Skin epidermis (tissue), 12 donors: ENCODE measurements at regions not wholly inside any gene's neighbourhood (a gene's known extent, or its start where the extent isn't known, plus 50 kb on each side); places are given as distances from the start of the nearest gene placed in this dataset.

ENCODE experiments used
- H3K27ac ChIP-seq, 21 experiments: fragments of 200-600 bp; sonication (generic) in 11 of 21; one replicate each; pipeline ENCODE4 v1.5.0; 2020; ENCODE audit warnings: mild to moderate bottlenecking in 3 of 21, inconsistent platforms in 2 of 21, moderate library complexity in 2 of 21
- H3K4me3 ChIP-seq, 7 experiments: fragments of 200-600 bp; sonication (generic) in 2 of 7; one replicate each; pipeline ENCODE4 v1.5.0; 2020; ENCODE audit warnings: inconsistent platforms in 2 of 7, mild to moderate bottlenecking in 2 of 7, moderate library complexity in 1 of 7

DNA sequence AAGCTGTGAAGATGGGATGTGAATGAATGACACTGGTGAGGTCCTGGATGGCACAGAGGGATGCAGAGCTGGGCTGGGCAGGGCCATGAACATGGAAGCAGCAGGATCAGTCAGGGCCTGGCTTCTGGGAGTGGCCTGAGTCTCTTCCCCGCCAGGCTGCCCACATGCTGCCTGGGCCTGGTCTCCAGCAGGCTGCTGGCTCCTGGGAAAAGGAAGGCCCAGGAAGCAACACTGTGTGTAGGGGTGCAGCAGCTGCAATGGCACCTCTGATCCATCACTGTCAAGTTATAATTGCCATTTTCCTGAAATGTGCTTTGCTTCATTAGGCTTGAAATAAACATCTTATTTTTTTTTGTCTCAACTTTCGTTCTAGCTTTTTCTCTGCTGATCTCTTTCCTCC is 260.2 kb upstream of the N4BP1 start:
- H3K27ac ChIP-seq = no peak overlapping the region
- H3K4me3 ChIP-seq = no peak overlapping the region

DNA sequence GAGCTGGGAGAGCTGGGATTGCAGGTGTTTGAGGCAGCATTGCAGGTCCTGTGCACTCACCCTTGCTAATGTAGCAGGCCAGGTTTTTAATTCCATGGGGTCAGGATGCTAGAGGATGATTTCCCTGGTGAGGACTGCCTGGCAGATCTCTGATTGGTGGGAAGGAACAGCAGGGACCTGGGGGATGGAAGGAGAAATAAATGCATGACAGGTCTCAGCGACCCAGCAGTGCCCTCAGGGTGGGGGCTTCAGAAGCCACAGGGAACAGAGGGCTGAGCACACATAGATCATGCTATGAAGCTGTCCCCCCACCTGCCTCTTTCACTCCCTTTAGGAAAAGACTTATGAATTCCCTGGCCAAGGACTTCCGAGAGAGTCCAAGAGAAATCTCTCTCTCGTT is 255.5 kb upstream of the N4BP1 start:
- Histone ChIP-seq H3K4me3 (no peak overlapping the region), H3K27ac (no peak overlapping the region)

DNA sequence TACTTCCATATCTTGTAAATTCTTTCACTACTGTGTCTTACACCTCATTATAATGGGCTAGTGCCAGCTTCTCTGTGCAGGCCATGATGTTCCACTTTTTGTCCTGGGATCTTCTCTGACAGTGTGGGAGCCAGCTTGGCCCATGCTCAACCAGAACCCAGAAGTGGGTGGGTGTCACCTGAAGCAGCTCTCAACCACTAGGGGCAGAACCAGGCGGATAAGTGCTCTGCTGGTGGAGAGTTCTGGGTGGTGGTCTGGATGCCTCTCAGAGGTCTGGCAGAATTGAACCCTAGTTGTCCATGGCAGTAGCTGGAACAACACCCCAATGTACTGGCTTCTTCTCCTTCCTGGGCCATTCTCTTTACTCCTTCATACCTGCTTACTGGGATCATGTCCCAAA is 254.1 kb upstream of the N4BP1 start:
- Histone ChIP-seq H3K27ac (no peak overlapping the region), H3K4me3 (no peak overlapping the region)

DNA sequence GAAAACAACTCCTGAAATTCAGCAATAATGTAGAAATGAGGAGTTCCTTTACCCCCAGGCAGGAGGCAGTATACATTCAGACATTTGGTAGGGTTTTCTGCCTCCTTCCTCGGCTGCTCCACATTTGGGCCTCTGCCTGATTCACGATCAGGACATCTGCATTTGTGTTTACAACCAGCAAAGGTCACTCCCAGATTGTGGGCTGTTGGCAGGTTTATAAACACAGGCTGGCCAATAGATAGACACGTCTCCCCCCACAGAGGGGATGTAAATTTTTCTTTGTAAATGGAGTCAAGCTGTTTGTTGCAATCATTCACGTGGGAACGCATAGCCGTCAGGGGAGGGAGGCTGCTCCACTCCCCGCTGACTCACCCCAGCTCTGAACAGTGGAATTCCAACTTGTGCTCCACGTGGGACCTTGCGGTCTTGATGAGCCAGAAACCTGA is 252.1 kb upstream of the N4BP1 start:
- Histone ChIP-seq H3K27ac (no peak overlapping the region), H3K4me3 (no peak overlapping the region)

DNA sequence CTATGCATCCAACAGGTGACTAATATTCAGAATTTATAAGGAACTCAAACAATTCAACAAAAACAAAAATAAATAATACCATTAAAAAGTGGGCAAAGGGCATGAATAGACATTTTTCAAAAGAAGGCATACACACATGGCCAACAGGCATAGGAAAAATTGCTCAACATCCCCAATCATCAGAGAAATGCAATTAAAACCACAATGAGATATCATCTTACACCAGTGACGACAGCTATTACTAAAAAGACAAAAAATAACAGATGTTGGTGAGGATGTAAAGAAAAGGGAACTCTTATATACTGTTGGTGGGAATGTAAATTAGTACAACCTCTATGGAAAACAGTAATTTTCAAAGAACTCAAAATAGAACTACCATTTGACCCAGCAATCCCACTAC is 250.4 kb upstream of the N4BP1 start:
- H3K4me3 ChIP-seq = no peak overlapping the region
- no peak overlapping the region for H3K27ac ChIP-seq

DNA sequence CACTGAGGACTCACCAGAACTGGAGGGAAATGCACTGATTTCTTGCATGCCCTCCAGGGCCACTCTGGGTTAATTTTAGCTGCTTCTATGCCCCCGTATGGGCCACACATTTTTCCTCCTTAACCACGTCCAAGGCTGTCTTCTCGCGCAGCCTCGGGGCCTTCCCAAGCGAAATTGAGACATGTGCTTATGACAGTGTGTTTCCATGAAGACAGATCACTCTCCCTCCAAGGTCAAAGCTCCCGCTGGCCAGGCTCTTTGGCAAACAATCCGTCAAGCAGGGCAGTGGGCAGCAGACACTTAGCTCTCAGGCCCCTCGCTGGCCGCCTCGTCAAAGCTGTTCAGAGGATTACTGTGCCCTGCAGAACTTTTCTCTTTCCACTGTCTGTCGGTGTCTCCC is 243.0 kb upstream of the N4BP1 start:
- Histone ChIP-seq H3K4me3 (no peak overlapping the region), H3K27ac (no peak overlapping the region)

DNA sequence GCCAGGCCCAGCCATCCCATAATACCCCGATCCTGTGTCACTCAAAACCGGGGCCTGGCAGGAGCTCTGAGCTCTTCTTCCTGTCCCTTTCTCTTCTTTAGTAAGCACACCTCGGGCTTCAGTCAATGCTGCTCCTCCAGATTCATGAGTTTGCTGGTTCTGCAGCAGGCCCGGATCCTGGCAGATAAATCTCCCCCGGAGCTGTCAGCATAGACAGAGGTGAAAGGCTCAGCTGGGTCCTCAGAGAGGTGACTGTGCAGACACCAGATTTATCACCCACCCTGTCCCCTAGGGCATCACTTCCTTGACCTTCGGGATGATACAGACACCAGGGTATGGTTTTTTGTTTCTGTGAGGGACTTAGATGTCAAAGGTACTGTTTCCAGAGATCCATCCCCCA is 242.5 kb upstream of the N4BP1 start:
- Histone ChIP-seq H3K4me3 (no peak overlapping the region), H3K27ac (no peak overlapping the region)

DNA sequence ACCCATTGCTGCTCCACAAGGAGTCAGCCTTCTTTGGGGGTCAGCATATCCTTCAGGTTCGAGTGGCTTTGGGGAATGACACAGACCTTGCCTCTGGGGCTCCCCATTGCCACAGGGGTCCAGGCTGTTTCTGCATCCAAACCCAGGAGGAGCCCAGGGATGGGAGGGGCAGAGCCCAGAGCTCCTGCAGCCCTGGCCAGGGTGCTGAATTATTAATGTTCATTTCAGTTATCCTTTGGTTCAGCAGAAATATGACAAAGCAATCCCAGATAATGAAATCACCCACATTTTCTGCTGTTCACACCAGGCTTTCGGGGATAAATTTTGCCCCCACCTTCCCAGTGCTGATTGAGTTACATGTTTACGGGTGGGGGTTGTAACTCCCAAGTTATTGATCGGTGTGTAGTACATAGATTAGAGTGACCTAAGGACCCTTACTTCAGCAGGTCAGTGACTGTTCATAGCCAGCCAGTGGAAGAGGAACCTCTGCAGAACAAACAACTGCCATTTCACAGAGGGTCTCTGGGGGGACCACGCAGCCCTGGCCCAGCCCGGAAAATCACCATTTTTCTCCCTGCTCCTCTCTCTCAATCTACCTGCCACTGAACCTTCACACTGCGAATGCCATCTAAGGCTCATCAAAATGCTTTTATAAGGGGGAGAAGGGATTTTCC is 240.3 kb upstream of the N4BP1 start:
- Histone ChIP-seq H3K27ac (no peak overlapping the region), H3K4me3 (no peak overlapping the region)

DNA sequence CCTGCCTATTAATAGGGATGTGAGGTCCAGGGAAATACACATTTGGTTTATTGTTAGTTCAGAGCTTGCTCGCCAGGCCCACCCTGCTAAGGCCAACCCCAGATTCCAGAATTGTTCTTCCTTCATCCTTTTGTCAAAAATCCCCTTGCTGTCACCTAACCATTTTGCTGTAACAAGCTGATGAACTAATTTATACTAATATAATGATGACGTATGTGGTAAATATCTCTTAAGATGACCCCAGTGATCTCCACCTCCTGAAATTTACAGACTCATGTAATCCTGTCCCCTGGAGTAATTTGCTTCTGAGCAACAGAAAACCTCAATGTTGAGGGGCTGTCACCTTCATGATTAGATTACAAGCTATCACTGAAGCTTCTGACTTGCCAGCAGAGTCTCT is 236.3 kb upstream of the N4BP1 start:
- Histone ChIP-seq H3K4me3 (no peak overlapping the region), H3K27ac (no peak overlapping the region)

DNA sequence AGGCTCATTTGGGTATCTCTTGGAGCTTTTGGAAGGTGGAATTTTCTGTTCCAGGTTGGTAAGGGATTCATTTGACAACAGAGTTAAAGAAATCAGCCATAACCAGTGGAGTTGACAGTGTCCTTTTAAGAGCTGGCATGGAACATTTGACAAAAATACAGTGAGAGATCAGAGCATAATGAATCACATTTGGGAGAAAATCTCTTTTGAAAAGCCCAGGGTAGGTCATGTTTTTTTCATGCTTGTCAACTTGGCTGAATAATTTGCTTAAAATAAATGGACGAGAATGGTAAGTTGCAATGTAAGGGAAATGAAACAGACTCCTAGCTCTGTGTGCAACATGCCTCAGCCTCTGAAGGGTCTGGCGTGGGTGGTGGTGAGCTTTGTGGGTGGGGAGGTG is 235.3 kb upstream of the N4BP1 start:
- no peak overlapping the region for H3K27ac ChIP-seq
- H3K4me3 ChIP-seq = no peak overlapping the region

DNA sequence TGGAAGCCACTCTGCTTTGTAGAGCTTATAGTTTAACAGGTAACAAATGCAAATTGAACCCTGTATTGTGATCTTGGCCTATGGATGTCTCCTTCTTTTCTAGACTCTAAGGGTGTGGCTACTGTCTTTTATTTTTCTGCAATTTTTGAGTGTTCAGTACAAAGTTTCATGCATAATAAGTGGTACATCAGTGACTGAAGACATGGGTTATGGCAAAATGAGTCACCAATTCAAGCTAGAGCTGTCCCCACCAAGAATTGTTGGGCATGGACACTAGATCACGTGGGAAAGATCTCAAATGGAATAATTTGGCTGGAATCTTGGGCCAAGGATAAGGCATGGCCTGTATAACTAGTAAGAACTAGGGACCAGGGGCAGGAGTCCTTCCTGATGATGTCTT is 228.4 kb upstream of the N4BP1 start:
- H3K4me3 ChIP-seq = no peak overlapping the region

DNA sequence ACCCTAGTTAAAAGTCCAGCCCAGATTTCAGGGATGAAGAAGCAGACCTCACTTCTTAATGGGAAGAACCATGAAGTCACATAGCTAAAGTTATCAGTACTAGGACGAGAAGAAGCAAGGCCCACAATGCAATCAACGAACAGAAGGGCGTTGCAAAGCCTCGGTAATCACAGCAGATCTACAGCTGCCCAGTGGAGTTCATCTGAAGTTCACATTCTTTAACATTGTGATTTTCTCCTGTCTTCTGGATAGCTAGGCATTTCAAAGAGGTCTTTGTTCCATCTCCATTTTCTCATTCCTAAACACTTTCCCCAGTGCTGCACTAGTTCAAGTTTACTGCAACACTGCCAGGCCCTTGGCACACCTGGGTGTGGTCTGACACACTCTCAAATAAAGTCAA is 226.7 kb upstream of the N4BP1 start:
- no peak overlapping the region for H3K27ac ChIP-seq
- no peak overlapping the region for H3K4me3 ChIP-seq

More for the DNA sequence above, 228.4 kb upstream of the N4BP1 start:
- no peak overlapping the region for H3K27ac ChIP-seq

DNA sequence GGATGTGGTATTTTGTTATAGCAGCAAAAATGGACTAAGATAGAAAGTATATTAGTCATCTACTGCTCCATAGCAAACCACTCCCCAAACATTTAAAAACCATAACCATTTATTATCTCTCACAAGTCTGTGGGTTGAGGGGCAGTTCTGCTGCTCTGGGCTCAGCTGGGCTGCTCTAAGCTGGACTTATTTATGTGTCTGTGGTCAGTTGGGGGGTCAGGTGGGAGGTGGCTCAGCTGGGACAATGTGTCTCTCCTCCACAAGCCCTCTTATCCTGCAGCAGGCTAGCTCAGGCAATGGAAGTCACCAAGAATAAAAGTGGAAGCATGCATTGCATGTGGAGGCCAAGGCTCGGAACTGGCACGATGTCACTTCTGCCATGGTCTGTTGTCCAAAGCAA is 226.1 kb upstream of the N4BP1 start:
- Histone ChIP-seq H3K27ac (no peak overlapping the region), H3K4me3 (no peak overlapping the region)

DNA sequence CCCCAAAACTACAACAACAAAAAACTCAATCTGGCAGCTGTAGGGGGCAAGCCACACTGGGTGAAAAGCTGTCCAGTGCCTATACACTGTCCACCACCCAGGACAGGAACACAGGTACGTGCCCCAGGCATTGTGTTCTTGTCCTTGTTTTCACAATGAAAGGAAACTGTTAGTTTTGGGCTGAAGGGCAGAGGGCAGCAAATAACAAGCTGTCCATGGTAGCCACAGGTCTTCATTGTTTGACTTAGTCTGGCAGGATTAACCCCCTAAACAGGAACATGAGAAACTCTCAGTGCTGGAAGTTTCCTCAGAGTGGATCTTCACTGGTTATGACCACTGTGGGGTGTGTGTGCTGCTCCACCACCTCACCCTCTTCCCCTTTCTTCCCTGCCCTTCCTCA is 224.6 kb upstream of the N4BP1 start:
- Histone ChIP-seq H3K27ac (no peak overlapping the region), H3K4me3 (no peak overlapping the region)

DNA sequence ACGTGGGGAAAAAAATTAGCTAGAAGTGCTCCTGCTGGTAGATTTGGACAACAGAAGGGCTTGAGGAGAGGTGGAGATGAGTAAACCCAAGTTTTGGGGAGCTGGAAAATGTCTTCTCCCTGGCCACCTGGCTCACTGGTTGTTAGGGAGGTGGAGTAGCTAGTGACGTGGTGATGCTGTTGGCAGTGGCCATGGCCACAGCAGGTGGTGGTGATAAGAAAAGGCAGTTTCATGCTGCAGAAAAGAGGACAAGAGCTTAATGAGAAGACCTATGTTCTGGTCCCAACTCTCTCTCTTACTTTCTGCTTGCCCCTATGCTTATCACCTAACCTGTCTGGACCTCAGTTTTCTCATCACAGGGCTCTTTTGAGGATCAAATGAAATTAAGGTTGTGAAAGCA is 223.5 kb upstream of the N4BP1 start:
- H3K27ac ChIP-seq = no peak overlapping the region
- no peak overlapping the region for H3K4me3 ChIP-seq

DNA sequence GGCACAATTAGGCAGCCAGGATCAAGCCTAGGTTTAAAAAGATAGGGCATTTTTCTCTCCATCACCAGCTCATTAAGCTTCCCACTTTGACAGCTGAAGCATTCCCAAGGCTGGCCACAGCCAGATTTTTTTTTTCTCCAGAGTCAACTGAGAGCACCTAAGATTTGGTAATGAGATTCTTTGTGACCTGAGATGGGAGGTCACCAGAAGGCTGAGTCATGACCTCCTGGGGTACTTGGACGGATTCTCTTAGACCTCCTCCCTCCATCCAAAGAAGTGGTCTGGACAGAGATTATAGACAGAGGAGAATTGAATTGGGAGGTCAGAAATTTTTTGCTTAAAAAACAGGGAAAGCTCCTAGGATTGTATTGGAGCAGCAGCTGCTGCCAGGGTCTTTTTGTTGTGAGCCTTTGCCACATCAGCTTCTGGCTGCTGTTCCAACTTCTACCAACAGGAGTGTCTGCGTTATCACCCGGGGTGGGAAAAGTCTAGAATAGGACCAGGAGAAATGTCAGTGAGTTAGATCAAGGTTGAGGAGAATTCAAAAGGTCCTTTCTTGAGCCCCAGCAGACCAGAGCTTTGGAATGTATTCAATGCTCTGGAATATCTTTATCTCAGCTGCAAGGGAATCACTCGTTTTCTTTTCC is 221.2 kb upstream of the N4BP1 start:
- no peak overlapping the region for H3K4me3 ChIP-seq
- no peak overlapping the region for H3K27ac ChIP-seq

DNA sequence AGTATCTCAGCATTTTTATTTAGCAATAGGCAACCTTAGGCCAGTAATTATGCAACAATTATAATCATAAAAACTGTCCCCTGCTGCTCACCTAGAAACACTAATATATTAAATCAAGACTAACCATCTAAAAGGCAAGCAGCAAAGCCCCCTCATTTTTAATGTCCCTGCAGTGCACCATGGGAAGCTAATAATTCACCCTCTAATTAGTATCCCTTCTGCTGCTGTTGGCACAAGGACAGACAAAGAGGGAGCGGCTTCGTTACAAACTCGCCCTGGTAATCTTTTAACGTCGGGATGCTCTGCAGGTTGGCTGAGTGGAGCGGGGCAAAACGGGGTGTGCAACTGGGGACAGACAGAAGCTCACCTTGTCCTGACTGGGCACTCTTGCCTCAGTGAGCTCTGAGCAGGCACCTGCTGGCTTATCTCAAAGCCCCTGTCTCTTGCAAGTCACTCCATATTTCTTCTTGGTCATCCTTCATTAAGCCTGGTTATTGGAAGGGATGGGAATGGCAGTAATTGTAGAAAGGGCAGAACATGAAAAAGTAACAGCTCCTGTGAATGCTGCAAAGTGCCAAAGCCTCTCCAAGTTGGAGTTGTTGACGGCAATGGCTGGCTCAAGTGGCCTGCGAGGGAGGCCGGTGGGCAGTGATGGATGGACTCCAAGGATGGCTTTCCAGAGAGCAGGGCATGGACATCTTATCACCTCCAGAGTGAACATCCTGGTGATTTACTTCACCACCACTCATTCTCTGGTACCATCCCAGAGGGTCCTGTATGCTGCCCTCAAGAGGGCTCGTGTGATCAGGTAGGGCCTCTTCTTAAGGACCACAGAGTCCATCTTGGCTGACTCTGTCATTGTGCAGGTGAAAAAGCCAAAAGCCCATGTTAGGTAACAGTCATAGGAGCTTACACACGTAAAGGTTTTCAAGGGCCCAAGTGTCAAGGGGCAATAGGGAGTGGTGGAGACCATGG is 219.6 kb upstream of the N4BP1 start:
- no peak overlapping the region for H3K4me3 ChIP-seq

DNA sequence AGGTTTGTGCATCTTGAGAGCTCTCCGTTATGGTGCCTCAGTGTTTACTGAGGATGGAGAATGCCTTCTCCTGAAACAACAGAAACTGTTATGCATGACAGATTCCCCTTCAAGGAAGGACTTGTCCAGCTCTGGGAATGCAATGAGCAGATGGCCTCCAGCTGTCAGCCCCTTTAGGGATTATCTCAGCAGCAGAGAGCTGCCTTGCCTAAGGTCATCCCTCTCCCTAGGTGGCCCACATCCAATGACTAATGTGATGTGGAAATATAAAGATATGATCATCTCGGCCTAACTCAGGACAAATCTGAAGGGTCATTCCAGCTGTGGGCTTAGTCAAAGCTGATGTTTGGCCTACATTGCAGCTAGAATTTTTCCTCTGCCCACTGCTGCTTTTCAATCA is 214.3 kb upstream of the N4BP1 start:
- H3K4me3 ChIP-seq = no peak overlapping the region
- no peak overlapping the region for H3K27ac ChIP-seq

More for the DNA sequence above, 219.6 kb upstream of the N4BP1 start:
- H3K27ac ChIP-seq = no peak overlapping the region

DNA sequence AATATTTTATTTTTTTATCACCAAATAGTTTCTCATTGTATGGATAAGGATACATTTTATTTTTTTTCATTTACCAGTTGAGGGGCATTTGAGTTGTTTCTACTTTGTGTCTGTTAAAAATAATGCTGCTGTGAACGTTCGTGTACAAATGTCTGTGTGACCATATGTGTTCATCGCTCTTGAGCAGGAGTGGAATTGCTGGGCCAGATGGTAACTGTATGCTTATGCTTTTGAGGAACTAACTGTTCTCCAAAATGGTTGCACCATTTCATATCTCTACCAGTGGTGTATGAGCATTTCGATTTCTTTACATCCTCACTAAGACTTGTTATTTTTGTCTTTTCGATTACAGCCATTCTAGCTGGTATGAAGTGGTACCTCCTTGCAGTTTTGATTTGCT is 212.5 kb upstream of the N4BP1 start:
- Histone ChIP-seq H3K27ac (no peak overlapping the region), H3K4me3 (no peak overlapping the region)

DNA sequence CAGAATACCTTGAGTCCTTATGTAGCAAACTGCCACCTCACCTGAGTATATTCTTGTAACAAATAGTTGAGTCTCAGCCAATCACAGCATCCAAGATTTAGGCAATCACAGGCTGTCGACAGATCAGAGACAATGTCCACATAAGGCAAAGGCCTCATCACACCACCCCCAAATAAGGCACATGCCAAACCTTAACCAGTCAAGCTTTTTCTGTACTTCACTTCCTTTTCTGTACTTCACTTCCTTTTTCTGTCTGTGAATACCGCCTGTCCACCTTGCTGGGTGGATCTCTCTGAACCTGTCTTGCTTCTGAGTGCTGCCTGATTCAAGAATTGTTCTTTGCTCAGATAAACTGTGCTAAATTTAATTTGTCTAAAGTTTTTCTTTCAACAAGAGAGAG is 210.4 kb upstream of the N4BP1 start:
- H3K4me3 ChIP-seq = no peak overlapping the region
- H3K27ac ChIP-seq = no peak overlapping the region

DNA sequence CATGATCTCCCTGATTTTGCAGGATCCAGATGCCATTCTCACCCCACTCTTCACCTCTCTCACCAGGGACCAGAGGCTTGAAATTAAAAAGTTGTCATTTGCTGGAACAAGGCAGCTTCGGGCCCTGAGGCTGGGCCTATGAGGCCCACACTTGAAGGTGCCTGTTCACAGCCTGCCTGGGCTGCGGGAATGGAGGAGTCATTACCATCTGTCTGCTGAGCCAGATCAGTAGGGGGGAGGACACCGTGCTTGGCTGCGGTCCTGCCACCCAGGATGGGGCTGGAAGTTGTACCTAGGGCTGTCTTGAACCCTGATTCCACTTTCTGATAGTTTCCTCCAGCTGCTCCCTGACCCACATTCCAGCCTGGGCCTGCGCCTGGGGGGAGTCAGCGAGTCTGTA is 208.3 kb upstream of the N4BP1 start:
- H3K4me3 ChIP-seq = no peak overlapping the region
- H3K27ac ChIP-seq = no peak overlapping the region
